Right renal pelvis (tissue), 4 donors: ENCODE measurements at regions not wholly inside any gene's neighbourhood (a gene's known extent, or its start where the extent isn't known, plus 50 kb on each side); places are given as distances from the start of the nearest gene placed in this dataset.
"Not testable (repeated sequence)": the region's sequence is repeated elsewhere in the genome, so short reads cannot be mapped to it uniquely, and the experiment has no call there.

Experiments used
- DNase-seq, 4 donors: peaks; one replicate each; pipeline ENCODE4 v3.0.0-alpha.2; 2013; ENCODE audit warnings: low read depth in 4 of 4, low spot score in 3 of 4, missing footprints in 1 of 4

- no peak for DNase-seq
These were observed 250.3 kb downstream of the SEC61B start for GRCh38 chr9:99472240-99472915.

- DNase-seq, result no peak
These were observed 250.8 kb downstream of the SEC61B start for GRCh38 chr9:99472916-99473245.

- DNase-seq, result no peak
These were observed 252.1 kb downstream of the SEC61B start for GRCh38 chr9:99474186-99474585.

GRCh38 chr9:99475401-99476065 is 253.5 kb downstream of the SEC61B start:
- no peak for DNase-seq

- DNase-seq, result no peak
These were observed 256.5 kb downstream of the SEC61B start for GRCh38 chr9:99478469-99479027.

GRCh38 chr9:99479929-99480328 is 257.8 kb downstream of the SEC61B start:
- DNase-seq, result no peak

- no peak for DNase-seq
These were observed 263.4 kb downstream of the SEC61B start for GRCh38 chr9:99485459-99485858.

GRCh38 chr9:99486684-99487083 is 264.6 kb downstream of the SEC61B start:
- no peak for DNase-seq

GRCh38 chr9:99488131-99489059 is 266.3 kb downstream of the SEC61B start:
- DNase-seq, result no peak

GRCh38 chr9:99489060-99489413 is 267.0 kb downstream of the SEC61B start:
- no peak for DNase-seq

GRCh38 chr9:99490729-99491128 is 268.6 kb downstream of the SEC61B start:
- no peak for DNase-seq

- peak in 2 of 4 donors; percentile 8 to 22 for DNase-seq
These were observed 269.5 kb downstream of the SEC61B start for GRCh38 chr9:99491408-99492158.

- DNase-seq, result no peak
These were observed 275.6 kb downstream of the SEC61B start for GRCh38 chr9:99497641-99498040.

- not testable (repeated sequence) for DNase-seq
These were observed 276.9 kb downstream of the SEC61B start for GRCh38 chr9:99498979-99499378.

GRCh38 chr9:99505936-99506335 is 283.9 kb downstream of the SEC61B start:
- DNase-seq, result no peak

- DNase-seq, result no peak
These were observed 284.8 kb downstream of the SEC61B start for GRCh38 chr9:99506747-99507348.

GRCh38 chr9:99509065-99509745 is 287.1 kb downstream of the SEC61B start:
- no peak for DNase-seq

- DNase-seq, result no peak
These were observed 287.9 kb downstream of the SEC61B start for GRCh38 chr9:99509900-99510535.

GRCh38 chr9:99511723-99512122 is 289.6 kb downstream of the SEC61B start:
- DNase-seq, result no peak
